HL-60 (cell line): ENCODE measurements at regions not wholly inside any gene's neighbourhood (a gene's known extent, or its start where the extent isn't known, plus 50 kb on each side); places are given as distances from the start of the nearest gene placed in this dataset.

Experiments
- DNase-seq, 2 experiments: peaks; one replicate each; pipeline ENCODE4 v3.0.0-alpha.2; 2010 to 2020; ENCODE audit warnings: low read depth in 1 of 2, low spot score in 1 of 2
- H3K27ac ChIP-seq: fragments of 250-450 bp; sonication (Bioruptor Pico); replicated peaks from 2 replicates; pipeline ENCODE4 v1.5.1; 2020; ENCODE audit warnings: mild to moderate bottlenecking, moderate library complexity
- H3K27me3 ChIP-seq: fragments of 250-450 bp; sonication (Bioruptor Pico); 2 replicates; pipeline ENCODE4 v1.5.1; 2021; ENCODE audit warnings: mild to moderate bottlenecking, moderate library complexity; ENCODE audit not compliant: insufficient read depth, poor library complexity, severe bottlenecking
- H3K4me3 ChIP-seq: replicated peaks from 2 replicates; pipeline ENCODE4 v1.5.1; 2011; ENCODE audit warnings: mild to moderate bottlenecking, control low read depth, low read length; ENCODE audit not compliant: insufficient read depth
- GABPA ChIP-seq: IDR thresholded peaks from 2 replicates; pipeline ENCODE4 v1.6.1; 2012; ENCODE audit warnings: low read depth
- POLR2AphosphoS5 ChIP-seq: IDR thresholded peaks from 2 replicates; pipeline ENCODE4 v1.6.1; 2012; ENCODE audit warnings: low read depth
- SPI1 ChIP-seq: IDR thresholded peaks from 2 replicates; pipeline ENCODE4 v1.6.1; 2012; ENCODE audit warnings: low read depth, mild to moderate bottlenecking, borderline replicate concordance
- TF ChIP-seq, protein P1 (sequence below): IDR thresholded peaks from one replicate; pipeline ENCODE4 v1.5.1; 2011; ENCODE audit warnings: low read length, control low read depth, inconsistent platforms; ENCODE audit not compliant: insufficient read depth
- TF ChIP-seq, protein P2 (sequence below): IDR thresholded peaks from 2 replicates; pipeline ENCODE4 v1.6.1; 2012; ENCODE audit warnings: low read depth; ENCODE audit not compliant: insufficient replicate concordance

DNA sequence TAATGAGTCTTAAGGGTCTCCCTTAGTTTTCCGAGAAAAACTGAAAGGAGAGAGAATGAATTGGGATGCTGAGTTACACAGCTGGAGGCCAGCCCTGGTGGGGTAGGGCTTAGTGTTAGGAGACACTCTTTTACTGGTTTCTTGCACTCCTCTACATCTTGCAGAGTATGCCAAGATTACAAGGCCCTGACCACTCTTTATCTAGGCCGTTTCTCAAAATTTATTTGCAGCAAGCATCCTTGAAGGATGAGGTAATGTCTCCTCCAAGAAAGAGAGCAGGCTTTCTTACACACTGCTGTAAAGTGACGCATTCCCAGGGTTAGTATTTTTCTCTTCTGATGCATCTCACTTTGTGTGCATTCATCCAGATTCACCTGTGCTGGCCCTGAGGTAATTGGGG is 166.2 kb downstream of the TDRD15 start:
- H3K4me3 ChIP-seq = no peak overlapping the region
- TF ChIP-seq POLR2AphosphoS5 = no peak
- TF ChIP-seq, protein P1, sequence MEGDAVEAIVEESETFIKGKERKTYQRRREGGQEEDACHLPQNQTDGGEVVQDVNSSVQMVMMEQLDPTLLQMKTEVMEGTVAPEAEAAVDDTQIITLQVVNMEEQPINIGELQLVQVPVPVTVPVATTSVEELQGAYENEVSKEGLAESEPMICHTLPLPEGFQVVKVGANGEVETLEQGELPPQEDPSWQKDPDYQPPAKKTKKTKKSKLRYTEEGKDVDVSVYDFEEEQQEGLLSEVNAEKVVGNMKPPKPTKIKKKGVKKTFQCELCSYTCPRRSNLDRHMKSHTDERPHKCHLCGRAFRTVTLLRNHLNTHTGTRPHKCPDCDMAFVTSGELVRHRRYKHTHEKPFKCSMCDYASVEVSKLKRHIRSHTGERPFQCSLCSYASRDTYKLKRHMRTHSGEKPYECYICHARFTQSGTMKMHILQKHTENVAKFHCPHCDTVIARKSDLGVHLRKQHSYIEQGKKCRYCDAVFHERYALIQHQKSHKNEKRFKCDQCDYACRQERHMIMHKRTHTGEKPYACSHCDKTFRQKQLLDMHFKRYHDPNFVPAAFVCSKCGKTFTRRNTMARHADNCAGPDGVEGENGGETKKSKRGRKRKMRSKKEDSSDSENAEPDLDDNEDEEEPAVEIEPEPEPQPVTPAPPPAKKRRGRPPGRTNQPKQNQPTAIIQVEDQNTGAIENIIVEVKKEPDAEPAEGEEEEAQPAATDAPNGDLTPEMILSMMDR = no peak
- DNase-seq = no peak
- no peak overlapping the region for H3K27ac ChIP-seq
- no peaks in the 10 kb centered on the region for H3K27me3 ChIP-seq

- no peaks in the 10 kb centered on the region for H3K27me3 ChIP-seq
- no peak overlapping the region for H3K27ac ChIP-seq
- no peak overlapping the region for H3K4me3 ChIP-seq
- TF ChIP-seq SPI1 (no peak), GABPA (no peak), POLR2AphosphoS5 (no peak)
- TF ChIP-seq, protein P2, sequence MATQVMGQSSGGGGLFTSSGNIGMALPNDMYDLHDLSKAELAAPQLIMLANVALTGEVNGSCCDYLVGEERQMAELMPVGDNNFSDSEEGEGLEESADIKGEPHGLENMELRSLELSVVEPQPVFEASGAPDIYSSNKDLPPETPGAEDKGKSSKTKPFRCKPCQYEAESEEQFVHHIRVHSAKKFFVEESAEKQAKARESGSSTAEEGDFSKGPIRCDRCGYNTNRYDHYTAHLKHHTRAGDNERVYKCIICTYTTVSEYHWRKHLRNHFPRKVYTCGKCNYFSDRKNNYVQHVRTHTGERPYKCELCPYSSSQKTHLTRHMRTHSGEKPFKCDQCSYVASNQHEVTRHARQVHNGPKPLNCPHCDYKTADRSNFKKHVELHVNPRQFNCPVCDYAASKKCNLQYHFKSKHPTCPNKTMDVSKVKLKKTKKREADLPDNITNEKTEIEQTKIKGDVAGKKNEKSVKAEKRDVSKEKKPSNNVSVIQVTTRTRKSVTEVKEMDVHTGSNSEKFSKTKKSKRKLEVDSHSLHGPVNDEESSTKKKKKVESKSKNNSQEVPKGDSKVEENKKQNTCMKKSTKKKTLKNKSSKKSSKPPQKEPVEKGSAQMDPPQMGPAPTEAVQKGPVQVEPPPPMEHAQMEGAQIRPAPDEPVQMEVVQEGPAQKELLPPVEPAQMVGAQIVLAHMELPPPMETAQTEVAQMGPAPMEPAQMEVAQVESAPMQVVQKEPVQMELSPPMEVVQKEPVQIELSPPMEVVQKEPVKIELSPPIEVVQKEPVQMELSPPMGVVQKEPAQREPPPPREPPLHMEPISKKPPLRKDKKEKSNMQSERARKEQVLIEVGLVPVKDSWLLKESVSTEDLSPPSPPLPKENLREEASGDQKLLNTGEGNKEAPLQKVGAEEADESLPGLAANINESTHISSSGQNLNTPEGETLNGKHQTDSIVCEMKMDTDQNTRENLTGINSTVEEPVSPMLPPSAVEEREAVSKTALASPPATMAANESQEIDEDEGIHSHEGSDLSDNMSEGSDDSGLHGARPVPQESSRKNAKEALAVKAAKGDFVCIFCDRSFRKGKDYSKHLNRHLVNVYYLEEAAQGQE = no peak
- TF ChIP-seq, protein P1 = no peak
- DNase-seq = no peak
Observed at GRCh38 chr2:21291426-21291825, 167.7 kb downstream of the TDRD15 start.

DNA sequence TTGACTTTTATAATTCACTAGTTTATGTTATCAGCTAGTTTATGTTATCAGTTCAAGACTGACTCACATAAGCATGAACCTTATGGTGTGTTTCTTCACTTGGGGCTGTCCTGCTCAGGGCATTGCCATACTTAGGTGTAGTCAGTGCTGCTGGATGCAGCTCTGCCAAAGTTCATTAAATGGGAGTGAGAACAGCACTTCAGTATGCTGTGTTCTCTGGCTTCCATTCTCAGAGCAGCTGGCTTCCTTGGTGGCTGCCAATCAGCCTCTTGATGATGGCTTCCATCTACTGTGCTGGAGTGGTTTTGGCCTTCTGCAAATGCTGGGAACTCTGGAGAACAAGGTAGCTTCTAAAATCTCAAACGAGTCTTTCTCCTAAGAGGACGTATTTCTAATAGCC is 170.7 kb downstream of the TDRD15 start:
- no peak for DNase-seq
- H3K27ac ChIP-seq = no peak overlapping the region
- H3K27me3 ChIP-seq = no peaks in the 10 kb centered on the region
- H3K4me3 ChIP-seq = no peak overlapping the region
- TF ChIP-seq, protein P1 = no peak
- TF ChIP-seq POLR2AphosphoS5 (no peak), GABPA (no peak), SPI1 (no peak)
- TF ChIP-seq, protein P2 = no peak

DNA sequence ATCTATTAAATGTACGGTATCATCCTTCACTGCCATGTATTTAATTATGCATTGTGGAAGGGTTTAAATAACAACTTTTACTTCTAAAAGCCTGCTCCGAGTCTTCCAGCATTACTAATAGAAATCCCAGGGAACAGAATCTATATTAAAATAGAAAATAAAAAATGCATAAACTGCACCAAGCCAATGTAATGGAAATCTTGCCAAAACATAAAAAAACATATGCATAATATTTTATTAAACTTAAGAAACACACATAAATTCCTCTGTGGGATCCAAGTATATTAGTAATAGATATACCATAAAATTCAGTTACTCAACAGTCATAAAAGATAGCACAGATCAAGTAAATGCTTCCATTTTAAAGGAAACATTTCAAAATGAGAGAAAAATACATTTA is 175.6 kb downstream of the TDRD15 start:
- Histone ChIP-seq H3K27me3 (no peaks in the 10 kb centered on the region), H3K27ac (no peak overlapping the region), H3K4me3 (no peak overlapping the region)
- no peak for DNase-seq
- TF ChIP-seq, protein P2 = no peak
- TF ChIP-seq POLR2AphosphoS5 = no peak
- TF ChIP-seq, protein P1 = no peak
- TF ChIP-seq SPI1 = no peak
- no peak for TF ChIP-seq GABPA
